H9 (cell line): ENCODE measurements at regions not wholly inside any gene's neighbourhood (a gene's known extent, or its start where the extent isn't known, plus 50 kb on each side); places are given as distances from the start of the nearest gene placed in this dataset.

Experiments
- DNase-seq: peaks from one replicate; pipeline ENCODE4 v3.0.0-alpha.2; 2017
- H2AFZ ChIP-seq: one replicate; pipeline ENCODE4 v1.6.1; 2013; ENCODE audit warnings: mild to moderate bottlenecking, low read length, control low read depth, moderate library complexity
- H2AK5ac ChIP-seq: 2 replicates; pipeline ENCODE4 v1.6.1; 2013; ENCODE audit warnings: low read length, control low read depth, mixed read lengths; ENCODE audit not compliant: insufficient read length
- H2BK120ac ChIP-seq: one replicate; pipeline ENCODE4 v1.6.1; 2013; ENCODE audit warnings: low read depth, mild to moderate bottlenecking, low read length, control low read depth, inconsistent platforms; ENCODE audit not compliant: poor library complexity, severe bottlenecking
- H2BK12ac ChIP-seq: 2 replicates; pipeline ENCODE4 v1.6.1; 2013; ENCODE audit warnings: low read length, control low read depth, mixed read lengths, low read depth; ENCODE audit not compliant: insufficient read length
- H2BK15ac ChIP-seq: 2 replicates; pipeline ENCODE4 v1.6.1; 2013; ENCODE audit warnings: low read depth, low read length, control low read depth
- H2BK20ac ChIP-seq: one replicate; pipeline ENCODE4 v1.6.1; 2013; ENCODE audit warnings: low read depth, mild to moderate bottlenecking, low read length, control low read depth, inconsistent platforms; ENCODE audit not compliant: poor library complexity, severe bottlenecking
- H2BK5ac ChIP-seq: 2 replicates; pipeline ENCODE4 v1.6.1; 2013; ENCODE audit warnings: low read length, control low read depth, mixed read lengths; ENCODE audit not compliant: insufficient read length
- H3K14ac ChIP-seq: 2 replicates; pipeline ENCODE4 v1.6.1; 2013; ENCODE audit warnings: low read length, control low read depth; ENCODE audit not compliant: insufficient read depth
- H3K18ac ChIP-seq: 2 replicates; pipeline ENCODE4 v1.6.1; 2013; ENCODE audit warnings: low read depth, mild to moderate bottlenecking, mixed read lengths, low read length, control low read depth; ENCODE audit not compliant: insufficient read length
- H3K23ac ChIP-seq: 2 replicates; pipeline ENCODE4 v1.6.1; 2013; ENCODE audit warnings: low read length, control low read depth, mixed read lengths, low read depth; ENCODE audit not compliant: insufficient read length
- H3K23me2 ChIP-seq: 2 replicates; pipeline ENCODE4 v1.6.1; 2013; ENCODE audit warnings: low read depth, mild to moderate bottlenecking, mixed read lengths, low read length, control low read depth; ENCODE audit not compliant: insufficient read length, poor library complexity, severe bottlenecking
- H3K27ac ChIP-seq: 2 replicates; pipeline ENCODE4 v1.5.1; 2013; ENCODE audit warnings: low read length, control low read depth, mixed read lengths, low read depth; ENCODE audit not compliant: insufficient read length
- H3K27me3 ChIP-seq: 2 replicates; pipeline ENCODE4 v1.6.1; 2013; ENCODE audit warnings: low read length, control low read depth, inconsistent platforms; ENCODE audit not compliant: insufficient read depth
- H3K4ac ChIP-seq: 2 replicates; pipeline ENCODE4 v1.6.1; 2013; ENCODE audit warnings: low read depth, mild to moderate bottlenecking, control low read depth, inconsistent platforms, low read length, moderate library complexity
- H3K4me1 ChIP-seq: 2 replicates; pipeline ENCODE4 v1.6.1; 2013; ENCODE audit warnings: low read length, control low read depth, inconsistent platforms; ENCODE audit not compliant: insufficient read depth
- H3K4me2 ChIP-seq: 2 replicates; pipeline ENCODE4 v1.6.1; 2013; ENCODE audit warnings: low read length, control low read depth, mixed read lengths; ENCODE audit not compliant: insufficient read length, insufficient read depth
- H3K56ac ChIP-seq: 2 replicates; pipeline ENCODE4 v1.6.1; 2013; ENCODE audit warnings: low read depth, mild to moderate bottlenecking, mixed read lengths, low read length, control low read depth; ENCODE audit not compliant: insufficient read length
- H3K79me1 ChIP-seq: 2 replicates; pipeline ENCODE4 v1.6.1; 2013; ENCODE audit warnings: low read depth, mild to moderate bottlenecking, moderate library complexity, low read length, control low read depth, inconsistent platforms; ENCODE audit not compliant: insufficient read depth, poor library complexity, severe bottlenecking
- H3K79me2 ChIP-seq: 2 replicates; pipeline ENCODE4 v1.6.1; 2013; ENCODE audit warnings: low read length, control low read depth, inconsistent platforms; ENCODE audit not compliant: insufficient read depth
- H3K9ac ChIP-seq: 2 replicates; pipeline ENCODE4 v1.6.1; 2013; ENCODE audit warnings: low read length, control low read depth, mixed read lengths; ENCODE audit not compliant: insufficient read length; ENCODE audit errors: extremely low read depth
- H3K9me3 ChIP-seq: one replicate; pipeline ENCODE4 v1.6.1; 2013; ENCODE audit warnings: low read depth, low read length, inconsistent platforms; ENCODE audit not compliant: control insufficient read depth
- H3T11ph ChIP-seq: one replicate; pipeline ENCODE4 v1.6.1; 2013; ENCODE audit warnings: mild to moderate bottlenecking, low read length, control low read depth, inconsistent platforms
- H4K20me1 ChIP-seq: one replicate; pipeline ENCODE4 v1.6.1; 2013; ENCODE audit not compliant: control insufficient read depth, insufficient read length, insufficient read depth
- H4K5ac ChIP-seq: 2 replicates; pipeline ENCODE4 v1.6.1; 2013; ENCODE audit warnings: low read depth, mild to moderate bottlenecking, mixed read lengths, low read length, control low read depth; ENCODE audit not compliant: insufficient read length
- H4K8ac ChIP-seq: replicated peaks from 2 replicates; pipeline ENCODE4 v1.6.1; 2013; ENCODE audit warnings: low read length, control low read depth, mixed read lengths, low read depth; ENCODE audit not compliant: insufficient read length
- H4K91ac ChIP-seq: 2 replicates; pipeline ENCODE4 v1.6.1; 2013; ENCODE audit warnings: low read depth, mild to moderate bottlenecking, moderate library complexity, mixed read lengths, low read length, control low read depth; ENCODE audit not compliant: insufficient read length
- H3K27ac Mint-ChIP-seq, 3 experiments: 2 replicates in 2 of 3; 3 replicates in 1 of 3; pipeline ENCODE4 v1.8.0; 2020 to 2021; ENCODE audit warnings: mixed read lengths in 3 of 3, mild to moderate bottlenecking in 1 of 3, moderate library complexity in 1 of 3
- H3K27me3 Mint-ChIP-seq: 2 replicates; pipeline ENCODE4 v1.8.0; 2021; ENCODE audit warnings: low read depth, mild to moderate bottlenecking, moderate library complexity, mixed read lengths
- H3K36me3 Mint-ChIP-seq, 3 experiments: 2 replicates in 2 of 3; 3 replicates in 1 of 3; pipeline ENCODE4 v1.8.0; 2020 to 2021; ENCODE audit warnings: low read depth in 3 of 3, mixed read lengths in 3 of 3; ENCODE audit not compliant: insufficient read depth in 1 of 3
- H3K4me1 Mint-ChIP-seq, 2 experiments: 2 replicates each; pipeline ENCODE4 v1.8.0; 2020; ENCODE audit warnings: mixed read lengths in 2 of 2
- H3K4me3 Mint-ChIP-seq, 2 experiments: 2 replicates in 1 of 2; 3 replicates in 1 of 2; pipeline ENCODE4 v1.8.0; 2020 to 2021; ENCODE audit warnings: mild to moderate bottlenecking in 2 of 2, mixed read lengths in 2 of 2, moderate library complexity in 1 of 2
- H3K9me3 Mint-ChIP-seq, 2 experiments: 2 replicates in 1 of 2; 3 replicates in 1 of 2; pipeline ENCODE4 v1.8.0; 2020; ENCODE audit warnings: mild to moderate bottlenecking in 2 of 2, mixed read lengths in 2 of 2, moderate library complexity in 1 of 2
- CTCF ChIP-seq: fragments of 200-600 bp; sonication (generic); conservative IDR thresholded peaks from 3 replicates; pipeline ENCODE4 v1.8.0; 2021; ENCODE audit warnings: antibody characterized with exemption, mild to moderate bottlenecking
- WGBS: extraction: QIAGEN DNeasy Blood & Tissue Kit; methylation state at CpG from one replicate; pipeline ENCODE4 v1.1.7; 2013; ENCODE audit warnings: missing lambda C conversion rate, low lambda C conversion rate, mixed read lengths; ENCODE audit not compliant: insufficient read length; ENCODE audit errors: extremely low coverage; 5-methylcytosine and 5-hydroxymethylcytosine counted together

GRCh38 chr16:9235867-9236266 lies 144.4 kb downstream of the HAPSTR1 start:
- H4K20me1 ChIP-seq, result no peaks in the 10 kb centered on the region
- peaks cover 2 to 5% (median 4%) of the 10 kb centered on the region in 3 experiments; a peak in 4 of 7 replicates for H3K36me3 Mint-ChIP-seq
- no peaks in the 10 kb centered on the region for H3K79me1 ChIP-seq
- peaks cover 7 to 10% of the 10 kb centered on the region in 2 experiments for H3K9me3 Mint-ChIP-seq
- no peak overlapping the region for H3K4ac ChIP-seq
- no peak overlapping the region for H3K56ac ChIP-seq
- no peak for TF ChIP-seq CTCF
- H2BK15ac ChIP-seq, result no peak overlapping the region
- DNase-seq, result no peak
- H3T11ph ChIP-seq, result no peak overlapping the region
- no peak overlapping the region for H3K23ac ChIP-seq
- peaks cover 3% of the 10 kb centered on the region; the same call in 1 of the 2 replicates for H3K4me1 ChIP-seq
- H3K14ac ChIP-seq, result no peak overlapping the region
- H3K27me3 Mint-ChIP-seq, result peaks cover 1% of the 10 kb centered on the region; the same call in 1 of the 2 replicates
- H3K27me3 ChIP-seq, result no peaks in the 10 kb centered on the region
- H3K4me2 ChIP-seq, result no peak overlapping the region
- peaks cover 10 to 12% of the 10 kb centered on the region in 2 experiments for H3K4me1 Mint-ChIP-seq
- no peak overlapping the region for H4K91ac ChIP-seq
- H2AK5ac ChIP-seq, result no peak overlapping the region
- H3K4me3 Mint-ChIP-seq, result no peak overlapping the region
- no peak overlapping the region for H2BK20ac ChIP-seq
- no peak overlapping the region for H4K8ac ChIP-seq
- no peaks in the 10 kb centered on the region for H3K23me2 ChIP-seq
- H3K18ac ChIP-seq, result no peak overlapping the region
- H3K9ac ChIP-seq, result no peak overlapping the region
- H3K79me2 ChIP-seq, result no peaks in the 10 kb centered on the region
- H2BK120ac ChIP-seq, result no peak overlapping the region
- H2AFZ ChIP-seq, result no peak overlapping the region
- H3K9me3 ChIP-seq, result no peaks in the 10 kb centered on the region
- no peak overlapping the region for H4K5ac ChIP-seq
- no peak overlapping the region for H2BK5ac ChIP-seq
- H3K27ac Mint-ChIP-seq, result no peak overlapping the region
- no peak overlapping the region for H2BK12ac ChIP-seq
- no CpG with 5 or more reads among the region's 2 CpGs for WGBS
- no peak overlapping the region for H3K27ac ChIP-seq
